GM23248 (cell line): ENCODE measurements at regions not wholly inside any gene's neighbourhood (a gene's known extent, or its start where the extent isn't known, plus 50 kb on each side); places are given as distances from the start of the nearest gene placed in this dataset.

Source experiments
- DNase-seq: peaks from one replicate; pipeline ENCODE4 v3.0.0-alpha.2; 2015
- H2AFZ ChIP-seq: fragments of 200-600 bp; sonication (generic); 2 replicates; pipeline ENCODE4 v1.6.1; 2016; ENCODE audit warnings: antibody characterized with exemption
- H3F3A ChIP-seq: fragments of 200-600 bp; sonication (generic); 2 replicates; pipeline ENCODE4 v1.6.1; 2016; ENCODE audit warnings: mild to moderate bottlenecking, antibody characterized with exemption, mixed run types; ENCODE audit not compliant: insufficient read depth
- H3K27ac ChIP-seq: fragments of 200-600 bp; sonication (generic); 2 replicates; pipeline ENCODE4 v1.5.1; 2016; ENCODE audit warnings: mild to moderate bottlenecking
- H3K27me3 ChIP-seq: fragments of 200-600 bp; sonication (generic); replicated peaks from 2 replicates; pipeline ENCODE4 v1.6.1; 2016; ENCODE audit warnings: mild to moderate bottlenecking; ENCODE audit not compliant: insufficient read depth
- H3K36me3 ChIP-seq: fragments of 200-600 bp; sonication (generic); 2 replicates; pipeline ENCODE4 v1.6.1; 2016; ENCODE audit warnings: low read depth, mild to moderate bottlenecking
- H3K4me1 ChIP-seq: fragments of 200-600 bp; sonication (generic); 2 replicates; pipeline ENCODE4 v1.6.1; 2016; ENCODE audit warnings: mild to moderate bottlenecking; ENCODE audit not compliant: insufficient read depth
- H3K4me2 ChIP-seq: fragments of 200-600 bp; sonication (generic); one replicate; pipeline ENCODE4 v1.6.1; 2016; ENCODE audit warnings: mild to moderate bottlenecking; ENCODE audit not compliant: unreplicated experiment
- H3K4me3 ChIP-seq: fragments of 200-600 bp; sonication (generic); 2 replicates; pipeline ENCODE4 v1.5.1; 2016; ENCODE audit warnings: mild to moderate bottlenecking
- H3K79me2 ChIP-seq: fragments of 200-600 bp; sonication (generic); 2 replicates; pipeline ENCODE4 v1.6.1; 2016; ENCODE audit warnings: mild to moderate bottlenecking; ENCODE audit not compliant: insufficient read depth
- H3K9ac ChIP-seq: fragments of 200-600 bp; sonication (generic); 2 replicates; pipeline ENCODE4 v1.6.1; 2016; ENCODE audit warnings: mild to moderate bottlenecking
- H3K9me2 ChIP-seq: fragments of 200-600 bp; sonication (generic); 2 replicates; pipeline ENCODE4 v1.6.1; 2016; ENCODE audit warnings: mixed run types, mild to moderate bottlenecking, moderate library complexity; ENCODE audit not compliant: insufficient read depth
- H3K9me3 ChIP-seq: fragments of 200-600 bp; sonication (generic); one replicate; pipeline ENCODE4 v1.6.1; 2017; ENCODE audit warnings: low read depth
- H4K20me1 ChIP-seq: fragments of 200-600 bp; sonication (generic); 2 replicates; pipeline ENCODE4 v1.6.0; 2016; ENCODE audit not compliant: insufficient read depth
- EZH2 ChIP-seq: fragments of 200-600 bp; sonication (generic); IDR thresholded peaks from 2 replicates; pipeline ENCODE4 v1.6.1; 2018; ENCODE audit warnings: antibody characterized with exemption, mild to moderate bottlenecking; ENCODE audit not compliant: insufficient read depth, poor library complexity, severe bottlenecking
- EZH2phosphoT487 ChIP-seq: fragments of 200-600 bp; sonication (generic); IDR thresholded peaks from 2 replicates; pipeline ENCODE4 v1.6.1; 2018; ENCODE audit warnings: antibody characterized with exemption, moderate library complexity, mild to moderate bottlenecking, low read depth; ENCODE audit not compliant: insufficient read depth
- WGBS, 2 experiments: methylation state at CpG; one replicate each; pipeline ENCODE4 v1.1.6; 2015 to 2017; ENCODE audit warnings: low lambda C conversion rate in 2 of 2, low coverage in 1 of 2; ENCODE audit errors: missing lambda C conversion rate in 2 of 2; 5-methylcytosine and 5-hydroxymethylcytosine counted together
- in situ Hi-C: fragments of 300-500 bp; cut with MboI; formaldehyde crosslinking; loops from 2 replicates; pipeline ENCODE4 v1.15.0; 2020

- Histone ChIP-seq H3K9me2 (no peaks in the 10 kb centered on the region), H2AFZ (no peak overlapping the region), H4K20me1 (no peaks in the 10 kb centered on the region), H3K79me2 (no peaks in the 10 kb centered on the region), H3K4me2 (no peak overlapping the region), H3K9me3 (no peaks in the 10 kb centered on the region), H3K36me3 (no peaks in the 10 kb centered on the region), H3F3A (no peaks in the 10 kb centered on the region), H3K9ac (no peak overlapping the region), H3K4me3 (no peak overlapping the region), H3K4me1 (no peaks in the 10 kb centered on the region), H3K27me3 (no peaks in the 10 kb centered on the region), H3K27ac (no peak overlapping the region)
- TF ChIP-seq EZH2 = no peak
- no peak for TF ChIP-seq EZH2phosphoT487
- in situ Hi-C loops = no loop called here
- DNase-seq = no peak
- WGBS, 2 experiments = 24 to 37% methylated on average over 6 of the region's 6 CpGs
Observed at GRCh38 chr12:63021116-63021515, 86.2 kb upstream of the PPM1H start.

- Histone ChIP-seq H3K9me3 (no peaks in the 10 kb centered on the region), H4K20me1 (no peaks in the 10 kb centered on the region), H3K9me2 (no peaks in the 10 kb centered on the region), H3K36me3 (no peaks in the 10 kb centered on the region), H3F3A (no peaks in the 10 kb centered on the region), H3K79me2 (no peaks in the 10 kb centered on the region), H3K4me2 (no peak overlapping the region), H3K4me1 (no peaks in the 10 kb centered on the region), H2AFZ (no peak overlapping the region), H3K9ac (no peak overlapping the region), H3K27ac (no peak overlapping the region), H3K27me3 (no peaks in the 10 kb centered on the region), H3K4me3 (no peak overlapping the region)
- in situ Hi-C loops = no loop called here
- TF ChIP-seq EZH2phosphoT487 (no peak), EZH2 (no peak)
- no peak for DNase-seq
Observed at GRCh38 chr12:63020269-63020668, 85.3 kb upstream of the PPM1H start.

GRCh38 chr12:63018273-63018672 lies 83.3 kb upstream of the PPM1H start:
- in situ Hi-C loops = no loop called here
- H3F3A ChIP-seq = no peaks in the 10 kb centered on the region
- 65 to 70% methylated on average over 4 of the region's 4 CpGs for WGBS, 2 experiments

GRCh38 chr12:63013302-63013701 lies 78.4 kb upstream of the PPM1H start:
- no peak for TF ChIP-seq EZH2phosphoT487
- no peak for TF ChIP-seq EZH2
- Histone ChIP-seq H3K9me3 (no peaks in the 10 kb centered on the region), H3K36me3 (no peaks in the 10 kb centered on the region), H3K4me1 (no peaks in the 10 kb centered on the region), H3K79me2 (no peaks in the 10 kb centered on the region), H2AFZ (no peak overlapping the region), H3K9me2 (no peaks in the 10 kb centered on the region), H3K27me3 (no peaks in the 10 kb centered on the region), H3K27ac (no peak overlapping the region), H3K4me2 (no peak overlapping the region), H3F3A (no peaks in the 10 kb centered on the region), H3K4me3 (no peak overlapping the region), H3K9ac (no peak overlapping the region), H4K20me1 (no peaks in the 10 kb centered on the region)
- DNase-seq = no peak
- in situ Hi-C loops = no loop called here
- WGBS, 2 experiments = 14 to 15% methylated on average over 3 of the region's 3 CpGs

More at GRCh38 chr12:63018273-63018672, 83.3 kb upstream of the PPM1H start:
- Histone ChIP-seq H3K9ac (no peak overlapping the region), H3K79me2 (no peaks in the 10 kb centered on the region), H3K27ac (no peak overlapping the region), H3K9me3 (no peaks in the 10 kb centered on the region), H2AFZ (no peak overlapping the region), H3K36me3 (no peaks in the 10 kb centered on the region), H3K9me2 (no peaks in the 10 kb centered on the region), H3K4me1 (no peaks in the 10 kb centered on the region), H3K4me3 (no peak overlapping the region), H3K27me3 (no peaks in the 10 kb centered on the region), H3K4me2 (no peak overlapping the region), H4K20me1 (no peaks in the 10 kb centered on the region)
- TF ChIP-seq EZH2 = no peak
- no peak for TF ChIP-seq EZH2phosphoT487
- DNase-seq = no peak

- no peak for TF ChIP-seq EZH2
- no peak for TF ChIP-seq EZH2phosphoT487
- no peak for DNase-seq
- H2AFZ ChIP-seq = no peak overlapping the region
- H3K9me2 ChIP-seq = no peaks in the 10 kb centered on the region
- H3K4me3 ChIP-seq = no peak overlapping the region
- no peaks in the 10 kb centered on the region; the same call in 1 of the 2 replicates for H3K27me3 ChIP-seq
- H3K4me1 ChIP-seq = no peaks in the 10 kb centered on the region
- H3K79me2 ChIP-seq = no peaks in the 10 kb centered on the region
- H3K4me2 ChIP-seq = no peak overlapping the region
- H3F3A ChIP-seq = no peaks in the 10 kb centered on the region
- H4K20me1 ChIP-seq = no peaks in the 10 kb centered on the region
- H3K27ac ChIP-seq = no peak overlapping the region
- in situ Hi-C loops = no loop called here
- WGBS, 2 experiments = 41 to 50% methylated on average over 2 of the region's 2 CpGs
- no peak overlapping the region for H3K9ac ChIP-seq
- no peaks in the 10 kb centered on the region for H3K36me3 ChIP-seq
- no peaks in the 10 kb centered on the region for H3K9me3 ChIP-seq
Observed at GRCh38 chr12:63010698-63011097, 75.7 kb upstream of the PPM1H start.
